RCC 7860 (cell line): ENCODE measurements at regions not wholly inside any gene's neighbourhood (a gene's known extent, or its start where the extent isn't known, plus 50 kb on each side); places are given as distances from the start of the nearest gene placed in this dataset.

Source experiments
- DNase-seq: peaks from one replicate; pipeline ENCODE4 v3.0.0-alpha.2; 2015; ENCODE audit warnings: low spot score
- FAIRE-seq: peaks from 2 replicates; lab custom pipeline; 2012; peaks lifted over from hg19 to GRCh38; lab: Jason Lieb, UNC

DNA sequence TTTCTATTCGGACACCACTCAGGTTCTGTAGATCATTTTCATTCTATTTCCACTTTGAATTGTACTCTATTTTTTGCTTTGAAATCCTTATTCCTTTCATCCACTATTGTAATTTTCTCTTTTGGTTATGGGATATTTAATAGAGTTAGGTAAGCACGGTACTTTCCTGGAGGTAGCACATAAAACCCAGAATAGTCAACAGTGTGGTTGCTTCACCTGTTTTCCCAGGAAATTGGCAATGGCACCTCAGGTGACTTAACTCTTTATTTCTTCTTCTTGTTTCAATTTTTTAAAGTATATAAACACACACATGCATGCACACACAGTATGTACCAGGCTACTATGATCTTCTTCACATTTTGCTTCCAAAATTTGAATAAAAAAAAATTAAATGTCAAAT is 682.0 kb upstream of the TMEFF2 start:
- no peak for DNase-seq
- FAIRE-seq, result no peak

DNA sequence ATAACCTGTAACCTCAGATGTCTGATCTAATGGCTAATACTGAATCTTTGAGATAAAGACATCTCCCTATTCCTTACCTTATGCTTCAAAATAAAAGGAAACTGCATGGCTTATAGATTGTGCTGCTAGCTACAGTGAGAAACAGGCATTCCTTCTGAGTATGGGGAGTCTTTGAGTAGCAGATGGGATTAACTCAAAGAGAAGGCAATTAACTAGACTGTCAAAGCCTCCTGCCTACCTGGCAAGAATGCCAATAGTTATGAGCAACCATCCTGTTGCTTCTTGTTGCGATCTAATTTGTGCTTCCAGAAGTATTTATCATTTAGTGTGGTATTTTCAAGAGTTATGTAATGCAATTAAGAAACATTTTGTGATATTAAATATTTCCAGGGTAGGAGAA is 660.0 kb upstream of the TMEFF2 start:
- no peak for FAIRE-seq
- DNase-seq, result no peak

DNA sequence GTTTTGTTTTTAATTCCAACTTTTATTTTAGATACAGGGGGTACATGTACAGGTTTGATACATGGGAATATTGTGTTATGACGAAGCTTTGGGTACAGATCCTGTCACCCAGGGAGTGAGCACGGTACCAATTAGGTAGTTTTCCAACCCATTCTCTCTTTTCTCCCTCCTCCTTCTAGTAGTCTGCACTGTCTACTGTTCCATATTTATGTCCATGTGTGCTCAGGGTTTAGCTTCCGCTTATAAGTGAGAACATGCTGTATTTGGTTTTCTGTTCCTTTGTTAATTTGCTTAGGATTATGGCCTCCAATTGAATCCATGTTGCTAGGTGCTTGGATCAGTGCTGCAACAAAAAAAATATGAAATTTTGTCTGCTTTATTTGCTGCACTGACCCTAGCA is 659.3 kb upstream of the TMEFF2 start:
- DNase-seq (no peak), FAIRE-seq (no peak)

DNA sequence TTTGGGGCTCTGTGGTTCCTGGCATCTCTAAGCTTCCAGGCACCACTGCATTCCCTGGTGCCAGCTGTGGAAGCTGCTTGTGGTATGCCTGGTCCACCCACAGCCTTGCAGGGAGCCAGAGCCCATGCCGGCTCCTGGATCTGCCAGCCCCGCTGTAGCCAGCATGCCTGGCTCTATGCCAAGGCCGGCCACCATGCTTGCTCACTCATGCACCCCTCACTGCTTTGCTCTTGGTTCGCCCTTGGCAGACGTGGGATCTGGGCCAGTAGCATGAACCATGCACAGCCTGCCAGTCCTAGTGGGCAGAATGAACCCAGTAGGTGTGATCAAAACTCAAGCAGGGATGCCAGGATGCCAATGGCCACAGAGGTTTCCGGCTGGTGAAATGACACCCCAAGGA is 634.2 kb upstream of the TMEFF2 start:
- no peak for DNase-seq
- FAIRE-seq, result no peak

DNA sequence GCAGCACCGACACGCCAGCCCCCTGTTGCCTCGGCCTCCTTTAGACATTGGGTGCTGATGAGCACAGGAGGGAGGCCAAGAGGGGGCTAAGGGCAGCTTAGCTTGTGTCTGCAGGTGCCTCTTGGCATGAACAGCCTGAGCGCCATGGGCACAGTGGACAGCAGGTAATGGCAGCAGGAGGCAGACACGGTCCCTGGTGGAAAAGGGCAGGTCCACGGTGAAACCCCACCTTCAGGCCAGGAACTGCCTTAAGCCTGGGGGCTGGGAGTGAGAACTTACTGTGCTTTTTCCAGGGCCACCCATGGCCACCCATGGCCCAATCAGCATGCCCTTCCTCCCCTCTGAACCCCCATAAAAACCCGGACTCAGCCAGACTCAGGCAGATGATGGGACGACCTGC is 633.4 kb upstream of the TMEFF2 start:
- DNase-seq (no peak), FAIRE-seq (no peak)

DNA sequence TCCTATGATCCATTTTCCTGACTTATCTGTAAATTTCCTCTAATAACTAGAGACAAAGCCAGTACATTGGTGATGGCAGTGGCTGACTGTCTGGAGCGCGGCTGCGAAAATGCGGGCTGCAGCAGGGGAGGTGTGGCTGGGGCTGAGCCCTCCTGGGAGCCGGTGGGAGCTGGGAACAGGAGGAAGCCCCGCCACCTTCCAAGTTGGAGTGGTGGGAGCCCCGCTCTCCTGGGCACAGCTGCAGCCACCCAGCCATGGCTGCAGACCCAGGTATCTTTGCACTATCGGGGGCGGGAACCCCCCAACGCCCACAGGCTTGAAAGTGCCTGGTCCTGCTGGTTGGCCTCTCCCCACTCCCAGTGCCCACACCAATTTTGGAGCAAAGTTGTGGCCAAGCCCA is 633.0 kb upstream of the TMEFF2 start:
- DNase-seq (no peak), FAIRE-seq (no peak)

DNA sequence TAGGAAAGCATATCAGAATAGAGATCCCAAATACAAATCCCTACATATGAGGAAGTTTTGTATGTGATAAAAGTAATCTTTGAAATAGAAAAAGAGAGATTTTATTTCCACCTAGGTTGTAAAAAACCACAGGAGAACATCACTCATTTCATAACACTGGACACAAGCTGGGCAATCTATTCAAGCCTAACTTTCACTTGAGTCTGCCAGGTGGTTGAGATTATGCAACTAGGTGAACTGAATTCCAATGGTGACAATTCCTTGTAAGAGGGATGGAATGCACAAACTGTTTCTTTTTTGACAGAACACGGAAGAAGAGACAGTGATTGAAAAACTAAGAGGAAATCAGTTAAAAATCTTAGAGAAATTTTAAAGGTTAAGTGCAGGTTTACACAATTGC is 619.6 kb upstream of the TMEFF2 start:
- FAIRE-seq (no peak), DNase-seq (no peak)

DNA sequence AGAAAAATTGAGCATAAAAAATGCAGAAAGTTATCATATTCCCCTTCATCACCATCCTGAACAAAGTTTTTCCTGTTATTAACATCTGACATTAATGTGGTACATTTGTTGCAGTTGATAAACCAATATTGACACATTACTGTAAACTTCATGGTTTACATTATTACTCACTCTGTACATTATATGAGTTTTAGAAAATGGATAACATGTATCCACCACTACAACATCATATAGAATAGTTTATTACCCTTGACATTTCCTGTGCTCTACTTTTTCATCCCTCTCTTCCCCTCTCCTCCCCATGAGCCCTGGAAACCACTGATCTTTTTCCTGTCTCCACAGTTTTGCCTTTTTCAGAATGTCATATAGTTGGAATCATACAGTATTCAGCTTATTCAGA is 618.6 kb upstream of the TMEFF2 start:
- DNase-seq (no peak), FAIRE-seq (no peak)

DNA sequence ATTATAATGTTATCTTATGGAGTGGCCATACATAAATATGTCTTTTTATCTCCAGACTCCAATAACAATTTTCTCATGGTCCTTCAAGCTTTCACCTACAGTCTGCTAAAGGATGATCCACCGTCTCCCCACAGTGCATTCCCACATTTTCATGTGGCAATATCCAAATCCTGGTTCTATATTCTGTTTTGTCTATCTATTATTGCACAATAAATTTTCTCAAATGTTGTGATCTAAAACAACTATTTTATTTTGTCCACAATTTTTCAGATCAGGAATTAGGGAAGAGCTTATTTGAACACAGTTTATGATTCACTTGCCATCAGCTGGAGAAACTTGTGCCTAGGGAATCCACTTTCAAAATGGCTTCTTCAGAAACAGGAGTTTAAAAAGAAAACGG is 614.4 kb upstream of the TMEFF2 start:
- no peak for DNase-seq
- no peak for FAIRE-seq

DNA sequence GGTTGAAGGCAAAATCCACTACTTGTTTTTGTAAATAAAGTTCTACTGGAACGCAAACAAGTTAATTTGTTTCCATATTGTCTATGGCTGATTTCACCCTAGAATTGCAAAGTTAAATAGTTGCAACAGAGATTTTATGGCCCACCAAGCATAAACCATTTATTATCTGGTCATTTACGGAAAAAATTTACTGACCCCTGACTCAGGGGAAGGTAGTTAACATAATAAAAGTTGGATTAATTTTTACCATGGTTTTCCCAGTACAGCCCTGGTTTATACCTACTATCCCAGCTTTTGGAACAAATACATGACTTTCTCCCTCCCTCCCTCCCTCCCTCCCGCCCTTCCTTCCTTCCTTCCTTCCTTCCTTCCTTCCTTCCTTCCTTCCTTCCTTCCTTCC is 588.9 kb upstream of the TMEFF2 start:
- no peak for FAIRE-seq

DNA sequence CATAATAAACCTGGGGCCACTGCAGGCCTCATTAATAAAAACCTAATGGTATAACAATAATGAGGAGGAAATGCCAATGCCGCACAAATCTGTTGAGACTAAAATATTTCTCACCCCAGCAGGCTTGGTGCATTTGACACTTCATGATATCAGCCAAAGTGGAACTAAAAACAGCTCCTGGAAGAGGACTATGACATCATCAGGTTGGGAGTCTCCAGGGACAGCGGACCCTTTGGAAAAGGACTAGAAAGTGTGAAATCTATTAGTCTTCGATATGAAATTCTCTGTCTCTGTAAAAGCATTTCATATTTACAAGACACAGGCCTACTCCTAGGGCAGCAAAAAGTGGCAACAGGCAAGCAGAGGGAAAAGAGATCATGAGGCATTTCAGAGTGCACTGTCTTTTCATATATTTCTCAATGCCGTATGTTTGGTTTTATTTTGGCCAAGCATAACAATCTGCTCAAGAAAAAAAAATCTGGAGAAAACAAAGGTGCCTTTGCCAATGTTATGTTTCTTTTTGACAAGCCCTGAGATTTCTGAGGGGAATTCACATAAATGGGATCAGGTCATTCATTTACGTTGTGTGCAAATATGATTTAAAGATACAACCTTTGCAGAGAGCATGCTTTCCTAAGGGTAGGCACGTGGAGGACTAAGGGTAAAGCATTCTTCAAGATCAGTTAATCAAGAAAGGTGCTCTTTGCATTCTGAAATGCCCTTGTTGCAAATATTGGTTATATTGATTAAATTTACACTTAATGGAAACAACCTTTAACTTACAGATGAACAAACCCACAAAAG is 580.9 kb upstream of the TMEFF2 start:
- no peak for DNase-seq
- FAIRE-seq, result no peak

More for the DNA sequence above, 588.9 kb upstream of the TMEFF2 start:
- DNase-seq, result no peak

DNA sequence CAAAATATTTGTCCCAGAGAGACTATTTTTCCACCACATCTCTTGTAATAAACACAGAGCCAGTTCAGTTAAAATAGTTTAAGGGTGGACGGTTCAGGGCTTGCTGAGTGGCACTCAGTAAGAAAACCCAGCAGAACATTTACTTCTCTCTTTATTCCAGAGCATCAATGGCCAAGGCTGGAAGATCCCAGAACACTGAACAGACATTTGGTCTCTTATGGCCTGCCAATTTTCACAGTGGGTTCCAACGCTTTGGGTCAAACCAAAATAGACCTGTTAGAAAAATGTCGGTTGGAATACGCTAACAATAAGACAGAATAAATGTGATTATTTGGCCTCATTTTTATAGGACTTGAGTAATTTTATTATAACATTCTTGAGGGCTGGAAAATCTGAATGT is 580.3 kb upstream of the TMEFF2 start:
- FAIRE-seq (no peak), DNase-seq (no peak)

DNA sequence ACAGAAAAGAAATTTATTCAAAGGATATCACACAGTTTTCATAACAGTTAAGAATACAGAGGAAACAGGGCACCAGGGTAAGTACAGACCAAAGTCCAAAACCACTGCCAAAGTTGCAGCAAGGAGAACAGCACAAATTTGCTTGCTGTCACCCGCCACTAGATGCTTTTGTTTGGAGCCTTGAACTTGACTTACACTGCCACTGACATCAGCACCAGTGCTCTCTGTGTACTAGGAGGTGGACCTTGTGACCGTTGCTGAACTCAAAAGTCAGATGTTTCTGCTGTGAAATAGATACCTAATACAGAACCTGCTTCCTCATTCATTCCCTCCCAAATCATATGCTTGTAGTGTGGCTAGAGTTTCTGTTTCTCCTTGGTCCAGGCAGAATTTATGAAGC is 578.3 kb upstream of the TMEFF2 start:
- no peak for FAIRE-seq

DNA sequence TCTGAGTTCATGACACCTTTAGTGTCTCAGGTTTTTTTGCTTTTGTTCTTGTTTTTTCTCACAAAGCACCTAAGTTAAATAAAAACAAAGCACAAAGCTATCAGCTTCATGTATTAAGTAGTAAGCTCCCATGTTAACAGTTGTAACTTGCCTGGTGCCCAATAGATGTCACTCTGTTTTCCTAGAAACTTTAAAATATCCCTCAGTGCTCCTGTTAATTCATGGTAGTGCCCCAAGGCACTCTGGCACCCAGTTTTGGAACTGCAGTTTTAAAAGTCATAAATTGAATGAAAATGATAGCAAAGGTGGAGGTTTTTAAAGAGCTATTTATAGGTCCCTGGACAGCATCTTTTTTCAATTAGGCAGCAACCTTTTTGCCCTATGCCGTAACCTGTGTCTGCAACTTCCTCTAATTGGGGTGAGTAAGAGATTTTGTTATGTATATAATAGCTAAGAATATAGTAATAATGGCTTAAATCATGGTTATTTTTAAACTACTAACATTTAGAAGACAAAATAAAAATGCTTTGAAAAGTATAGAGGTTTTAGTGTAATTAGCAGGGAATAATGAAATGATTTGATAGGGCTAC is 555.0 kb upstream of the TMEFF2 start:
- FAIRE-seq (no peak), DNase-seq (no peak)

More for the DNA sequence above, 578.3 kb upstream of the TMEFF2 start:
- no peak for DNase-seq

DNA sequence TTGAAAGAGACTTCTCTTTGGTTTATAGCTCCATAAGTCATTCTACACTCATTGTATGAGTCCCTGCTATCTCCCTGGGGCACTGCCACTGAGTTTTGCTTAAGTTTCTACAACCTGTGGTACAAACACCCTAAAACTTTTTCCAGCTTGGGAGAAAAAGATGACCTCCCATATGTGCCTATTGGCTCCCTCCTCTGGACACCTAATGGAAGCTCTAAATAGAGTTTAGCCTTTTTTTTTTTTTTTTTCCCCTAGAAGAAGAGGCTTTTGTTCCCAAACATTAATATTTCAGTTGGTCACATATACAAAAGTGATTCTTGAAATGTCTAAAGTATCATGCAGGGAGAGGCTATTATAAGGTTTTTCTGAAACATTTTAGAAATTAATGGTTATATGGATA is 547.2 kb upstream of the TMEFF2 start:
- FAIRE-seq (no peak), DNase-seq (no peak)

DNA sequence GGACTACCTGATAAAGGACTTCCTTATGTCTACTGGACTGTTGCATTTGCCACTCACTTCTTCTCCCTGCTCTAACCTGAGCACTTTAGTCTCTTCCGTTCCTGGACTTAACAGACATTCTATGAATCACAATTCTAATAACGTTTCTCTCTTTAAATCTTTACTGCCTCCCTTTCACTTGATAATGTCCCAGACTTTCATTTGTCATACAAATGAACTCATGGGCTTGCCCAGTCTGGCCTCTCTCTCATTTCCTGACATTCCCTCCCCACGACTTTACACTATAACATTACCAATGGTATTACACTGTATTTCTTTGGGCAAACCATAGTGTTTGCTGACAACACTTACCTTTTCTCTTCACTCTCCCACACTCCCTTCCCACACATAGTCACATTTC is 540.7 kb upstream of the TMEFF2 start:
- FAIRE-seq (no peak), DNase-seq (no peak)

DNA sequence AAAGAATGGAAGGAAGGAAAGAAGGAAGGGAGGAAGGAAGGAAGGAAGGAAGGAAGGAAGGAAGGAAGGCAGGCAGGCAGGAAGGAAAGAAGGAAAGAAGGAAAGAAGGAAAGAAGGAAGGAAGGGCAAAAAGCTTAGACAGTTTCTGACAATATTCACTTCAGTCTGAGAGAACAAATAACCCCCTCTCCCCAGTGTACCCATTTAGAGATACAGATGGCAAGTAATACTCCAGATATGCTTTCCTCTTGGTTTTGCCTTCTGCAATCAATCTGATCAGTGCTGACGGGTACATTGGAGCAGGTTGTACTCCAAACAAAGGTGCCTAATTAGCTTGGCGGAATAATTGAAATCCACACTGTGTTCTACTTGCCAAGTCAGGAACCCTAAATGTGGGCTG is 534.6 kb upstream of the TMEFF2 start:
- DNase-seq (no peak), FAIRE-seq (no peak)

DNA sequence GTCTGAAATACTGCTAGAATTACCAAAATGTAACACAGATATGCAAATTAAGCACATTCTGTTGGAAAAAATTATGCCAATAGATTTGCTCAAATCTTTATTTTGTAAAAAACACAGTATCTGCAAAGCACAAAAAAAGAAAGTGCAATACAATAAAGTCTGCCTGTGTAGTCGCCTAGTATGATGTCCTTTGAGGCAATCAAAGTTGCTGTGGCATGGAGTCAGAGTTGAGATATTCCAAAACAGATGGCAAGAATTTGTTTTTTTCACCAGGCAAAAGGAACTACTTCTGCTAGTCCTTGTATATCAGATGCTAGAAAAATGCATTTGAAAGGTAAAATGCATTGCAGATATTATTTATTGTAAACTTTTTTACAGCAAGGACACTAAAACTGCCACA is 531.3 kb upstream of the TMEFF2 start:
- no peak for FAIRE-seq
- DNase-seq, result no peak

DNA sequence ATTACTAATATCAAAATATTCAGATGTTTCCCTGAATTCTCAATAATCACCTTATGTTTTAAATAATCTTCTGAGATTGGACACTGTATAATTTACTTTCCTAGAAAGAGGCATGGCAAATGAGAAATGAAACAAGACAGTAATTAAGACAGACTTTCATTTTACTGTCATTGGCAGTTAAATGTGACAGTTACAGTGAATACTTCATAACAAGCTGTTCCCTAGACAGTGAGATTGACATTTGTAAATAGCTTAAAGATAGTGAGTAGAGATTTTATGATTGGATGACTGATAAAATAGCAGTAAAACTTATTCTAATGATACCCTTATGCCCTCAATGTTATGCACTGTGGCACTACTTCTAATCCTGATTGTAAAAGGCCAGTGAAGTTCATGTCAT is 524.9 kb upstream of the TMEFF2 start:
- DNase-seq (no peak), FAIRE-seq (no peak)

DNA sequence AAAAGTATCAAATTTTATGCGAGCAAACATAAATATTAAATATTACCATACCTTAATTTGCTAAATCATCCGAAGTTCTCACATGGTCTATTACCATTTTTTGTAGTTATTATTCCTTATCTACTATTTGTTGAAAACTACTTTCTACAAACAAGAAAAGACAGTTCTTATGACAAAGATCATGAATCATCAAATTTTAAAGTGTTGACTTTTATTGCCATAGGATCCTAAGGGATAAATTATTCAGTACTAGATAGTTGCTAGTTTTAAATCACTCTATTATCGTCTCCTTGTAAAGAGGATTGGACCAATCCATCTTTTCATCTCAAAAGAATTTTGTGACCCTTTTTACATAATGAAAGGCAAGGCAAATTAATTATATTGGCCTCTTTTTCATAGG is 523.6 kb upstream of the TMEFF2 start:
- no peak for DNase-seq
- FAIRE-seq, result no peak

DNA sequence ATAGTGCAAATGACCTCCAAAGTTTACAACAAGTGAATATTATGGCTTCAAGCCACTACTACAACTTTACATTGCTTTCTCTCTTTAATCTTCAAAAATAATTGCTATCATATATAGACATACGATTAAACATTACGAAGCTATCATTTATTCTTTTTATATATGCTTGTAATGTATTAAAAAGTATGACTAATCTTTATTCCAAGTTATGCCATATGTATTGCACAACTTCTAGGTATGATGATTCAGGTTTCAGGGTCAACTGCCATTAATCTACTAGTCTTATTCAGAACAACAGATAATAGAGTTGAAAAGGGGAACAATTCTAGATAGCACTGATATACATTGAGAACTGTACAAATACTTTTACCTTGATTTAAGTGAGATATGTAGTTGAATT is 506.2 kb upstream of the TMEFF2 start:
- no peak for DNase-seq
- no peak for FAIRE-seq

DNA sequence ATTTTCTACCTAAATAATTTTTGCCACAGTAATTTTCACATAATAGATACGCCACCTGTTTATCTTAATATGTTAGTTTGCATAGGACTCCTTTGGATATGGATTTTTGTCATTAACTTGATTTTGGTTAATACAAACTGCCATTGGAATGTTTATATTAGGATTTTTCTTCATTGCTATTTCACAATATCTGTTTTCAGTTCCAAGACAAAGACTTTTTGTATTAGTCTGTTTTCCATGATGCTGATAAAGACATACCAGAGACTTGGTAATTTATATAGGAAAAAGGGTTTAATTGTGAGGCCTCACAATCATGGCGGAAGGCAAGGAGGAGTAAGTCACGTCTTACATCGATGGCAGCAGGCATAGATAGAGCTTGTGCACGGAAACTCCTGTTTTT is 503.1 kb upstream of the TMEFF2 start:
- DNase-seq (no peak), FAIRE-seq (no peak)

DNA sequence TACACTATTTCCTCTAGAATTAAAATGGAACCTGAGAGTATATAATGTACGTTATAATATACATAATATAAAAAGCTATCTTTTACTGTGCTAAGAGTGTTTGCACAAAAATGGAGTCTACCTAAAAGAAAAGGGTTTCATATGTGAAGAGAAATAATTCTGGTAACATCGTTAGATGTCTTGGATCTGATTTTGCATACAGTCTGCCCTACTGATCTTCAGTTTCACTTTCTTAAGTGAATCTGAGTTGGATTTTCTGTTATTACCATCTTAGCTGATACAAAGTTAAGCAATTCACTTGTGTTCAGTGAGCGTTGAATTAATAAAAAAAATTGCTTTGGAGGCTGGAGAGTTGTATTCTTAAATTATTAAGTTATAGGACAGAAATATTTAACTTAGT is 502.1 kb upstream of the TMEFF2 start:
- DNase-seq, result no peak
- FAIRE-seq, result no peak
